Esophagus muscularis mucosa (tissue), 4 donors: ENCODE measurements at regions not wholly inside any gene's neighbourhood (a gene's known extent, or its start where the extent isn't known, plus 50 kb on each side); places are given as distances from the start of the nearest gene placed in this dataset.

Experiments used
- CTCF ChIP-seq, 3 experiments: fragments of 200-600 bp in 2 of 3; fragments of 450-650 bp in 1 of 3; sonication (generic) in 2 of 3; IDR thresholded peaks; one replicate each; pipeline ENCODE4 v1.5.1; 2017 to 2019; ENCODE audit warnings: antibody characterized with exemption in 3 of 3, mild to moderate bottlenecking in 2 of 3, moderate library complexity in 1 of 3
- EP300 ChIP-seq: sonication (generic); formaldehyde crosslinking; IDR thresholded peaks from one replicate; pipeline ENCODE4 v1.6.1; 2017; ENCODE audit warnings: antibody characterized with exemption
- POLR2A ChIP-seq: fragments of 450-650 bp; IDR thresholded peaks from one replicate; pipeline ENCODE4 v1.6.1; 2017; ENCODE audit warnings: antibody characterized with exemption, moderate library complexity, mild to moderate bottlenecking, low read depth

GRCh38 chr13:39823063-39823713 lies 167.7 kb downstream of the COG6 start:
- TF ChIP-seq POLR2A: no peak
- TF ChIP-seq CTCF (IDR thresholded peaks at IDR 0.05): no peak
- no peak for TF ChIP-seq EP300
